IMR-90 (cell line): ENCODE measurements at regions not wholly inside any gene's neighbourhood (a gene's known extent, or its start where the extent isn't known, plus 50 kb on each side); places are given as distances from the start of the nearest gene placed in this dataset.

ENCODE experiments used
- ATAC-seq: fragments of 200-7000 bp; cut with Tn5 transposase; 2 replicates; pipeline ENCODE4 v1.9.1; 2020; ENCODE audit warnings: low read depth, mild to moderate bottlenecking, moderate library complexity
- BruUV-seq: library from RNA; stranded (reverse); fragments of 400-500 nt; replicated peaks from 2 replicates; lab custom pipeline; 2021; lab: Mats Ljungman, UMichigan
- CTCF ChIA-PET: fragments of 300-600 bp; formaldehyde crosslinking; extraction: SDS; loops from one replicate; lab custom pipeline; 2021; ENCODE audit warnings: antibody characterized with exemption; lab: Yijun Ruan, JAX
- POLR2A ChIA-PET: fragments of 300-600 bp; sonication (Branson Sonifier 250); formaldehyde crosslinking; loops from one replicate; lab custom pipeline; 2022; ENCODE audit warnings: antibody characterized with exemption; ENCODE audit not compliant: unreplicated experiment; lab: Charles Lee
- DNase-seq: peaks from one replicate; pipeline ENCODE4 v3.0.0; 2013
- H2AFZ ChIP-seq: replicated peaks from 2 replicates; pipeline ENCODE3; 2013; ENCODE audit warnings: low read length, mild to moderate bottlenecking; ENCODE audit not compliant: poor library complexity
- H2AK5ac ChIP-seq: 2 replicates; pipeline ENCODE4 v1.6.1; 2013; ENCODE audit warnings: low read depth, low read length, inconsistent platforms
- H2AK9ac ChIP-seq: replicated peaks from 2 replicates; pipeline ENCODE3; 2013; ENCODE audit warnings: mild to moderate bottlenecking, low read depth, low read length, moderate library complexity; ENCODE audit not compliant: poor library complexity
- H2BK120ac ChIP-seq: 2 replicates; pipeline ENCODE4 v1.6.1; 2013; ENCODE audit warnings: low read depth, low read length, inconsistent platforms
- H2BK15ac ChIP-seq: 3 replicates; pipeline ENCODE4 v1.6.1; 2013; ENCODE audit warnings: low read depth, low read length, inconsistent platforms
- H2BK20ac ChIP-seq: 2 replicates; pipeline ENCODE4 v1.6.1; 2013; ENCODE audit warnings: low read depth, mild to moderate bottlenecking, inconsistent platforms, low read length, moderate library complexity
- H2BK5ac ChIP-seq: 2 replicates; pipeline ENCODE4 v1.6.1; 2013; ENCODE audit warnings: mild to moderate bottlenecking, low read depth, low read length, inconsistent platforms; ENCODE audit not compliant: poor library complexity, severe bottlenecking
- H3K14ac ChIP-seq: replicated peaks from 2 replicates; pipeline ENCODE4 v1.6.1; 2013; ENCODE audit warnings: low read depth, low read length, inconsistent platforms
- H3K18ac ChIP-seq: 2 replicates; pipeline ENCODE4 v1.6.1; 2013; ENCODE audit warnings: low read depth, low read length, control low read depth
- H3K23ac ChIP-seq: 2 replicates; pipeline ENCODE4 v1.6.1; 2013; ENCODE audit warnings: low read depth, low read length, inconsistent platforms
- H3K27ac ChIP-seq: 2 replicates; pipeline ENCODE4 v1.5.1; 2013; ENCODE audit warnings: mild to moderate bottlenecking, control low read depth, low read length; ENCODE audit not compliant: insufficient read depth
- H3K27me3 ChIP-seq: 2 replicates; pipeline ENCODE4 v1.6.1; 2013; ENCODE audit warnings: low read length; ENCODE audit not compliant: control insufficient read depth, insufficient read depth
- H3K36me3 ChIP-seq: 2 replicates; pipeline ENCODE4 v1.6.1; 2013; ENCODE audit warnings: low read length, mixed read lengths; ENCODE audit not compliant: control insufficient read depth, insufficient read depth
- H3K4ac ChIP-seq: 2 replicates; pipeline ENCODE4 v1.6.1; 2013; ENCODE audit warnings: low read depth, low read length, inconsistent platforms
- H3K4me1 ChIP-seq: 2 replicates; pipeline ENCODE4 v1.6.1; 2013; ENCODE audit warnings: low read length, mixed read lengths; ENCODE audit not compliant: control insufficient read depth, insufficient read depth
- H3K4me2 ChIP-seq: 2 replicates; pipeline ENCODE4 v1.6.1; 2013; ENCODE audit warnings: low read depth, mild to moderate bottlenecking, control low read depth, low read length, moderate library complexity
- H3K4me3 ChIP-seq: 2 replicates; pipeline ENCODE4 v1.5.1; 2013; ENCODE audit warnings: low read depth, mild to moderate bottlenecking, control low read depth, low read length, moderate library complexity; ENCODE audit not compliant: insufficient read depth
- H3K56ac ChIP-seq: 2 replicates; pipeline ENCODE4 v1.6.1; 2013; ENCODE audit warnings: low read length, inconsistent platforms; ENCODE audit not compliant: insufficient read depth; ENCODE audit errors: extremely low read depth
- H3K79me1 ChIP-seq, 2 experiments: 2 replicates each; pipeline ENCODE4 v1.6.1; 2013; ENCODE audit warnings: low read length in 2 of 2, inconsistent platforms in 1 of 2, low read depth in 1 of 2
- H3K9ac ChIP-seq: 2 replicates; pipeline ENCODE4 v1.6.1; 2013; ENCODE audit warnings: low read depth, low read length, control low read depth
- H3K9me1 ChIP-seq: 2 replicates; pipeline ENCODE4 v1.6.1; 2013; ENCODE audit warnings: low read length, inconsistent platforms; ENCODE audit not compliant: insufficient read depth
- H3K9me3 ChIP-seq: 2 replicates; pipeline ENCODE4 v1.6.1; 2013; ENCODE audit warnings: low read length; ENCODE audit not compliant: control insufficient read depth, insufficient read depth
- H4K20me1 ChIP-seq: 2 replicates; pipeline ENCODE4 v1.6.1; 2013; ENCODE audit warnings: low read length, inconsistent platforms; ENCODE audit not compliant: insufficient read depth
- H4K5ac ChIP-seq: 2 replicates; pipeline ENCODE4 v1.6.1; 2013; ENCODE audit warnings: mild to moderate bottlenecking, low read depth, low read length, control low read depth
- H4K8ac ChIP-seq, 2 experiments: 2 replicates each; pipeline ENCODE4 v1.6.1; 2013; ENCODE audit warnings: low read depth in 2 of 2, low read length in 2 of 2, control low read depth in 1 of 2, inconsistent platforms in 1 of 2
- H4K91ac ChIP-seq: 2 replicates; pipeline ENCODE4 v1.6.1; 2013; ENCODE audit warnings: low read depth, low read length, inconsistent platforms; ENCODE audit not compliant: insufficient read depth
- MAFK ChIP-seq: IDR thresholded peaks from 2 replicates; pipeline ENCODE4 v1.6.1; 2012; ENCODE audit warnings: low read depth, low read length, improper control_type of control experiment
- NFE2L2 ChIP-seq: fragments of 150-350 bp; IDR thresholded peaks from 2 replicates; pipeline ENCODE4 v1.6.1; 2016; ENCODE audit warnings: low read depth, mild to moderate bottlenecking, low read length
- RAD21 ChIP-seq: IDR thresholded peaks from 2 replicates; pipeline ENCODE4 v1.6.1; 2012; ENCODE audit warnings: low read length, improper control_type of control experiment
- RFX5 ChIP-seq: IDR thresholded peaks from 2 replicates; pipeline ENCODE4 v1.8.0; 2012; ENCODE audit warnings: low read depth, mild to moderate bottlenecking, low read length, moderate library complexity
- SMC3 ChIP-seq: fragments of 150-350 bp; IDR thresholded peaks from 2 replicates; pipeline ENCODE4 v1.6.1; 2016; ENCODE audit warnings: low read depth, mild to moderate bottlenecking, antibody characterized with exemption, low read length, moderate library complexity
- WGBS, 2 experiments: methylation state at CpG; one replicate each; pipeline versions ENCODE4 v1.1.5 to v1.1.7; 2013; ENCODE audit warnings: missing lambda C conversion rate in 2 of 2; ENCODE audit not compliant: insufficient read length in 1 of 2; ENCODE audit errors: extremely low coverage in 2 of 2; 5-methylcytosine and 5-hydroxymethylcytosine counted together
- dilution Hi-C: fragments of 300-500 bp; cut with HindIII; formaldehyde crosslinking; loops from one replicate; pipeline ENCODE4 v1.14.3; 2018; ENCODE audit warnings: low sequenced_read_pairs; ENCODE audit not compliant: unreplicated experiment
- in situ Hi-C: fragments of 300-500 bp; cut with MboI; formaldehyde crosslinking; loops from 3 replicates; pipeline ENCODE4 v1.14.3; 2019; ENCODE audit warnings: low sequenced_read_pairs, inconsistent platforms, mixed read lengths
- intact Hi-C: fragments of 100-400 bp; cut with micrococcal nuclease; formaldehyde crosslinking; loops from 2 replicates; pipeline ENCODE4 v1.10.0; 2022
- TF ChIP-seq, protein P1 (sequence below): fragments of 150-350 bp; IDR thresholded peaks from 2 replicates; pipeline ENCODE4 v1.6.1; 2017; ENCODE audit warnings: mild to moderate bottlenecking, antibody characterized with exemption, low read length, low read depth

DNA sequence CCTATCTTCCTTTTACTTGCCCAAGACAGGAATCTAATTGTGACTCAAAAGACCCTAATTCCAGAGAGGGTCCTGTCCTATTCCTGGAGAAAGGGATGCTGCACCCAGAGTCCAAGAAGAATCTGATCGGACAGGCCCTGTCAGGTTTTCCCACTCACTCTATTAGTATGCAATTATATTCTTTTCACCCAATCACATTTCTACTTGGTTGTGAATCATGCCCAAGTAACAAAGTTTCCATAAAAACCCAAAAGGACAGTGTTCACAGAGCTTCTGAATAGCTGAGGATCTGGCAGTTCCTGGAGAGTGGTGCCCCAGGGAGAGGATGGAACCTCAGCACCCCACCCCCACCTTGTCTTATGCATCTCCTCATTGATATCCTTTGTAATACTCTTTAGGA lies 135.3 kb upstream of the SLITRK5 start:
- no peaks in the 10 kb centered on the region for H3K79me1 ChIP-seq
- H2AK5ac ChIP-seq: no peak overlapping the region
- H2AFZ ChIP-seq: no peak overlapping the region
- H2BK120ac ChIP-seq: no peak overlapping the region
- no peak for ATAC-seq
- dilution Hi-C loops: no loop called here
- DNase-seq: no peak
- no peaks in the 10 kb centered on the region for H3K27me3 ChIP-seq
- no peak overlapping the region for H3K18ac ChIP-seq
- TF ChIP-seq SMC3 (no peak), NFE2L2 (no peak), MAFK (no peak), RFX5 (no peak), RAD21 (no peak)
- TF ChIP-seq, protein P1, sequence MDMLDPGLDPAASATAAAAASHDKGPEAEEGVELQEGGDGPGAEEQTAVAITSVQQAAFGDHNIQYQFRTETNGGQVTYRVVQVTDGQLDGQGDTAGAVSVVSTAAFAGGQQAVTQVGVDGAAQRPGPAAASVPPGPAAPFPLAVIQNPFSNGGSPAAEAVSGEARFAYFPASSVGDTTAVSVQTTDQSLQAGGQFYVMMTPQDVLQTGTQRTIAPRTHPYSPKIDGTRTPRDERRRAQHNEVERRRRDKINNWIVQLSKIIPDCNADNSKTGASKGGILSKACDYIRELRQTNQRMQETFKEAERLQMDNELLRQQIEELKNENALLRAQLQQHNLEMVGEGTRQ: no peak
- no peak overlapping the region for H3K4ac ChIP-seq
- in situ Hi-C loops: no loop called here
- no peaks in the 10 kb centered on the region for H3K4me1 ChIP-seq
- no peak overlapping the region for H4K5ac ChIP-seq
- WGBS, 2 experiments: no CpG with 5 or more reads among the region's 1 CpG
- no peak overlapping the region for H3K27ac ChIP-seq
- H2BK5ac ChIP-seq: no peak overlapping the region
- H3K9me1 ChIP-seq: no peaks in the 10 kb centered on the region
- ChIA-PET CTCF (no interaction called here), POLR2A (no interaction called here)
- H3K4me3 ChIP-seq: no peak overlapping the region
- H3K56ac ChIP-seq: no peak overlapping the region
- peaks cover 4% of the 10 kb centered on the region; the same call in 1 of the 2 replicates for H3K9me3 ChIP-seq
- no peak overlapping the region for H2BK15ac ChIP-seq
- no peak overlapping the region for H3K14ac ChIP-seq
- no peak overlapping the region for H2BK20ac ChIP-seq
- H3K9ac ChIP-seq: no peak overlapping the region
- H3K23ac ChIP-seq: no peak overlapping the region
- H3K4me2 ChIP-seq: no peak overlapping the region
- no peak overlapping the region for H4K8ac ChIP-seq
- BruUV-seq: no TSS peak
- intact Hi-C loops: no loop called here
- H3K36me3 ChIP-seq: no peaks in the 10 kb centered on the region
- H4K20me1 ChIP-seq: no peaks in the 10 kb centered on the region
- H2AK9ac ChIP-seq: no peak overlapping the region
- H4K91ac ChIP-seq: no peak overlapping the region
